GM18507 (cell line): ENCODE measurements at regions not wholly inside any gene's neighbourhood (a gene's known extent, or its start where the extent isn't known, plus 50 kb on each side); places are given as distances from the start of the nearest gene placed in this dataset.
"Not testable (repeated sequence)": the region's sequence is repeated elsewhere in the genome, so short reads cannot be mapped to it uniquely, and the experiment has no call there.

ENCODE experiments used
- DNase-seq: peaks from one replicate; pipeline ENCODE4 v3.0.0; 2011; ENCODE audit warnings: low read depth; ENCODE audit not compliant: insufficient read length; ENCODE audit errors: extremely low spot score
- FAIRE-seq: peaks from 2 replicates; lab custom pipeline; 2011; peaks lifted over from hg19 to GRCh38; lab: Jason Lieb, UNC

GRCh38 chr14:99032759-99033158 lies 239.2 kb downstream of the BCL11B start:
- FAIRE-seq (no peak), DNase-seq (no peak)

GRCh38 chr14:99033951-99034350 lies 238.0 kb downstream of the BCL11B start:
- DNase-seq, result no peak
- no peak for FAIRE-seq

DNA sequence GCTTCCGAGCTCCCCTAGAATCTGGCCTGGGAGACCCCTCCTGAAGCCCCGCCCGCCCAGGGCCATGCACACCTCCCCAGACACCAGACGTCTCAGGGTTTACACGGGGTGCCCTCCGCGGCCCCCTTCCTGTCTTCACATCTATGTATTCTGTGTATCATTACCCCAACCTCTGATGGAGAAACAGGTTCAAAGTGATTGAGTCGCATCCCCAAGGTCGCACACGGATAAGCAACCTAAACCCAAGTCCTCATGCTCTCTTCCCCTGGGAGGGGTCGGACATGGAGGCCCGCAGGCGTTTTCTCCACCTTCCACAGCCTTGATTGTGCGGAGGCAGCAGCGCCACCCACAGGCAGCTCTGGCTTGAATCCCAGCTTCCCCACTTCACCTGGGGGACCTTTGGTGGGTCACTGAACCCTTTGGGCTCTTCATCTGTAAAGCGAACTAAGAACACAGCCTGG lies 237.3 kb downstream of the BCL11B start:
- no peak for FAIRE-seq

GRCh38 chr14:99035268-99035667 lies 236.7 kb downstream of the BCL11B start:
- FAIRE-seq (no peak), DNase-seq (no peak)

More for the DNA sequence above, 237.3 kb downstream of the BCL11B start:
- DNase-seq, result no peak

DNA sequence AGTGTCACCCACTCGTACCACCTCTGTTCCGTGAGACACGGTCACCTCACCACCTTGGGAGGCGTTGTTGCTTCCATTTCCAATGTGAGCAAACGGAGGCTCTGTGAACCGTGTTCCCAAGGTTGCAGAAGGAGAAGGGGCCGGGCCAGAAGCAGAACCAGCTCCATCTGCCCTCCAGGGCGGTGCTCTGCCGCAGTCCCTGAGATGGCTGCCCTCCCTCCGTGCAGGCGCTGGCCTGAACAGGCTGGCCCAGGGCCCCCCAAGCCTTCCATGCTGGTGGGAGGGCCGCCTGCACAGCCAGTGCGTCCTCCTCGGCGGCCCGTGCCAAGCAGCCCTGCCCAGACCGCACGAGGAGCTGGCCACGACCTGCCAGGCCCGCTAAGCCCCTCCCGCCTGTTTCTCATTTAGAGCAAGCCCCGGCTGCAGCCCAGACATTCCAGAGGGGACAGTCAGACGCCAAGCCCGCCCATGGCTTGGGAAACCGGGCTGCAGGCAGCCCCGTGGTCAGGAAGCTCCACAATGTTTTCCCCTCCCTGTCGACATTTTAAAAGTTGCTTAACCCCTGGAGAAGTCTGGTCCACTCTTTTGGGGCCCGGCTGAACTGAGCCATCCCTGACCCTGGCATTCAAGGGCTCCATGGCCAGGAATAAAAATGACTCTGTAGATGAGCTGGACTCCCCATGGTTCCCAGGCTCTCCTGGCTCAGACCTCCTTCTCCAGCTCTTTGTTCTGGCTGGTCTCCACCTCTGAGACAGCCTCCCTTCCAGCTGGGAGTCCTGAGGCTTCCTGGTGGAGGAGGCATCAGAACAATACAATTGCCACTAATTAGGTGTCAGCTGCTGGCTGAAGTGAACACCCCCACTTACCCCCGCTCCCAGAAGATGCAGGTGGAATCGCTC lies 236.0 kb downstream of the BCL11B start:
- no peak for FAIRE-seq
- no peak for DNase-seq

- DNase-seq (no peak), FAIRE-seq (no peak)
These were observed 235.2 kb downstream of the BCL11B start for GRCh38 chr14:99036611-99037293.

DNA sequence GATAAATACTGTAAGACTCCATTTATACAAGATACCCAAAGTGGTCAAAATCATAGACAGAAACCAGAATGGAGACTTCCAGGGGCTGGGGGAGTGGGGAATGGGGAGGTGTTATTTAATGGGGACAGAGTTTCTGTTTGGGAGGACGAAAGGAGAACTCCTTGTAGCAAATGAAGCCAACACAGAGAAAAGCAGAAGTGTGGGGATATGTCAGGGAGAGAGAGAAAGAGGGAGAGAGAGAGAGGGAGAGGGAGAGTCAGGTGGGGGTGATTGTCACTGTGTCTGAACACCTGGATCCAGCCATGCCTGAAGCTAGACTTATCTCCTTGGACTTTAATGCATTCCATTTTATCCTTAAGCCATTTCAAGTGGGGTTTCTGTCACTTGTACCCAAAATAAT lies 234.7 kb downstream of the BCL11B start:
- DNase-seq, result not testable (repeated sequence)

GRCh38 chr14:99037777-99038430 lies 234.1 kb downstream of the BCL11B start:
- no peak for FAIRE-seq
- no peak for DNase-seq

More for the DNA sequence above, 234.7 kb downstream of the BCL11B start:
- FAIRE-seq, result not testable (repeated sequence)

GRCh38 chr14:99038431-99038820 lies 233.6 kb downstream of the BCL11B start:
- DNase-seq, result no peak
- no peak for FAIRE-seq

- FAIRE-seq (no peak), DNase-seq (no peak)
These were observed 232.5 kb downstream of the BCL11B start for GRCh38 chr14:99039331-99040041.

DNA sequence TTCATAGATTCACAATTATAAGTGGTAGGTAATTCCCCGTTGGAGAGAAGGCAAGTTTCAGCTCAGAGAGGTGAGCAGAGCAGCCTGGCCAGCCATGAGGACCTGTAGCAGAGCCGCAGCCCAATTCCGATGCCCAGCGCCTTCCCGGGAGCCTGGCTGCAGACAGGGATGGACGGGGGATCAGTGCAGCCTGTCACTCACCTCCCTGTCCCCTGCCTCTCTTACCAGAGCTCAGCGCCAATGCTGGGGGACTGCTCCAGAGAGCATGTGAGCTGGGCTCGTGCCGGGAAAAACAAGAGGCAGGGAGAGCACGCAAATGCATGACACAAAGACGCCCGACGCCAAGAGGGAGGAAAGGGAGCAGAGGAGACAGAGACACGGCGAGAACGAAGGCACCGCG lies 231.9 kb downstream of the BCL11B start:
- FAIRE-seq, result no peak
- DNase-seq, result no peak

DNA sequence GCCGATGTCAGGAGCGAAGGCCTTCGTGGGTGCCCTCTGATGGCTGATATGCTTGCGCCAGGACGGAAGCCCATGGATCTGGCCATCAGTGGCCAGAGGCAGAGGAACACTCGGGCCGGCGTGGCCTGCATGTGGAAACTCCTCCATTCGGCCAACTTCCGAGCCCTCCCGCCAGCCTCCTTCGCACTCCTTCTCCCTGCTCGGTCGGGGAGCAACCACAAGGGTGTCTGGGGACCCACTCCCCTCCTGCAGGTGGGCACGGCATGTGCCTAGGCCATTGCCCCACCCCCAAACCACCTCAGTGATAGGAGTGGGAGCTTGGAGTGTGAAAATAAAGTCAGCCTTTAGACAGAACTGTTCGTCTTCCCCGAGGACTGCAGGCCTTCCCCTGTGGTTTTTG lies 231.3 kb downstream of the BCL11B start:
- no peak for DNase-seq
- no peak for FAIRE-seq

DNA sequence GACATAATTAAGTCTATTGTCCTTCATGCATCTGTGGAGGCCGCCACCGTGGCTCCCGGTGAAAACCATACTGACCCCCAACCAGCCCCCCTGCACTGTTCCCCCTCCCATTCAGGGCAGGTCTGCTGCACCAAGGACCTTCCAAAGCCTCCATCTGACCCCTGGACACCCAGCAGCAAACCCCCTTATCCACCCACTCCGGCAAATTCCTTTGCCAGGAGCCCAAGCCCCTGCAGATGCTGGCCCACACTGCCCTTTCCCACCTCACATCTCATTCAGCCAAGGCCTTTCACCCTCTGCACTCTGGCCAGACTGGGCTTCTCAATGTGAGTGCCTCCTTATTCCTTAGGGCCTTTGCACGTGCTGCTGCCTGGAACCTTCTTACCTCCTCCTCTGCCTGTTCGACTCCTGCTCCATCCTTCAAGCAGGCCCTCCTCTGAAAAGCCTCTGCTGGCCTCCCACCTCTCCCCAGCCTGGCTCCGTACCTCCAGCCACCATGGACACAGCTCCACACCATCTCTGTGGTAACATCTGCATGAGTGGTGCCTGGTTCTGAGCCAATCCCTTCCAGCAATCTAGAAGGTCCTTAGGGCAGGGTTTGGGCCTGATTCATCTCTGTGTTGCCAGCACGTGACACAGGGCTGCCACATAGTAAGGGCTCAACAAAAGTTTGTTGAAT lies 230.7 kb downstream of the BCL11B start:
- no peak for DNase-seq
- FAIRE-seq, result no peak

- DNase-seq (no peak), FAIRE-seq (no peak)
These were observed 230.2 kb downstream of the BCL11B start for GRCh38 chr14:99041820-99042174.

GRCh38 chr14:99042381-99043266 lies 229.4 kb downstream of the BCL11B start:
- DNase-seq (no peak), FAIRE-seq (no peak)

GRCh38 chr14:99043267-99043615 lies 228.8 kb downstream of the BCL11B start:
- FAIRE-seq (no peak), DNase-seq (no peak)

GRCh38 chr14:99043756-99044155 lies 228.2 kb downstream of the BCL11B start:
- DNase-seq (no peak), FAIRE-seq (no peak)

- no peak for DNase-seq
- no peak for FAIRE-seq
These were observed 224.5 kb downstream of the BCL11B start for GRCh38 chr14:99047441-99048031.
